ENCODE measurements at regions not wholly inside any gene's neighbourhood (a gene's known extent, or its start where the extent isn't known, plus 50 kb on each side); places are given as distances from the start of the nearest gene placed in this dataset.

DNA sequence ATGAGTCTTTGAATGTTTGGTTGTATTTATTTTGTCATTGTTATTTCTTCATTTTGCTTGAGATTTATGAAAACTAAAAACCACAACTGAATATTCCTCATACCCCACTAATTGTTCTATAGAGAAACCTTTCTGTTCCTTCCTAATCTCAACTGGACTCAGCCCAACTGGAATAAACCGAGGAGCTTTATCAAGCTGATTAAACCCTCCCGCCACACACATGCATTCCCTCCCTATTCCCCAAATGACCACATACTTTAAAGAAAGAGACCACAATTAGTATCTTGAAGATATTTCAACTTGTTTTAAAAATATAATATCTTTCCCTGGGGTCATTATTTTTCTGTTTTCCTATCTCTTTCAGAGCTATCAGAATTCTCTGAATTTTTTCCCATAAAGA, 107.5 kb downstream of the OSR1 start:
- H3K4me1 Mint-ChIP-seq (ENCODE audit: low read depth): no peaks in the 10 kb centered on the region
- Histone ChIP-seq H3K27me3 (ENCODE audit: control insufficient read depth in 1 of 2, insufficient read depth in 2 of 2, low read length in 2 of 2) (no peaks in the 10 kb centered on the region), H3K4me3 (ENCODE audit: low read length) (no peak overlapping the region), H3K4me1 (ENCODE audit: insufficient read depth, low read length) (no peaks in the 10 kb centered on the region), H3K27ac (ENCODE audit: low read depth in 1 of 2, low read length in 2 of 2) (no peak overlapping the region), H3K9me3 (ENCODE audit: control insufficient read depth in 1 of 2, insufficient read depth in 1 of 2, low read length in 2 of 2) (no peaks in the 10 kb centered on the region), H3K36me3 (ENCODE audit: insufficient read depth, low read length) (no peaks in the 10 kb centered on the region)
- H3K36me3 Mint-ChIP-seq (ENCODE audit: low read depth): no peaks in the 10 kb centered on the region
- CTCF ChIA-PET: interaction anchor here (0.5 kb wide), 1 partner anchor 14 kb away, joined by 3 read pairs; no protein-coding TSS in a partner anchor
- TF ChIP-seq CTCF (IDR thresholded peaks at IDR 0.05): no peak
- ATAC-seq (ENCODE audit: poor library complexity) (no peak), DNase-seq (no peak)
- POLR2A ChIA-PET: no interaction called here
- intact Hi-C loops (cut with DNase I, micrococcal nuclease): no loop called here
- H3K27me3 Mint-ChIP-seq: no peaks in the 10 kb centered on the region
- H3K27ac Mint-ChIP-seq: no peak overlapping the region
- no peak overlapping the region for H3K4me3 Mint-ChIP-seq
- H3K9me3 Mint-ChIP-seq: no peaks in the 10 kb centered on the region

GRCh38 chr2:19247186-19247585, 111.2 kb downstream of the OSR1 start:
- H3K4me1 ChIP-seq (ENCODE audit: insufficient read depth, low read length): no peaks in the 10 kb centered on the region
- H3K9me3 ChIP-seq (ENCODE audit: control insufficient read depth in 1 of 2, insufficient read depth in 1 of 2, low read length in 2 of 2): no peaks in the 10 kb centered on the region
- no peak overlapping the region for H3K4me3 ChIP-seq (ENCODE audit: low read length)
- ATAC-seq (ENCODE audit: poor library complexity): no peak
- H3K27me3 ChIP-seq (ENCODE audit: control insufficient read depth in 1 of 2, insufficient read depth in 2 of 2, low read length in 2 of 2): no peaks in the 10 kb centered on the region
- CTCF ChIA-PET: no interaction called here
- TF ChIP-seq CTCF (IDR thresholded peaks at IDR 0.05): no peak
- no peaks in the 10 kb centered on the region for H3K36me3 ChIP-seq (ENCODE audit: insufficient read depth, low read length)
- no peak overlapping the region for H3K4me3 Mint-ChIP-seq
- no peaks in the 10 kb centered on the region for H3K36me3 Mint-ChIP-seq (ENCODE audit: low read depth)
- H3K27ac Mint-ChIP-seq: no peak overlapping the region
- H3K27me3 Mint-ChIP-seq: no peaks in the 10 kb centered on the region
- H3K4me1 Mint-ChIP-seq (ENCODE audit: low read depth): no peaks in the 10 kb centered on the region
- intact Hi-C loops (cut with DNase I, micrococcal nuclease): no loop called here
- no peak overlapping the region for H3K27ac ChIP-seq (ENCODE audit: low read depth in 1 of 2, low read length in 2 of 2)
- POLR2A ChIA-PET: no interaction called here
- DNase-seq: no peak
- H3K9me3 Mint-ChIP-seq: no peaks in the 10 kb centered on the region

GRCh38 chr2:19246496-19246895, 111.9 kb downstream of the OSR1 start:
- no peaks in the 10 kb centered on the region for H3K27me3 Mint-ChIP-seq
- intact Hi-C loops (cut with DNase I, micrococcal nuclease): no loop called here
- H3K4me3 ChIP-seq (ENCODE audit: low read length): no peak overlapping the region
- no peak overlapping the region for H3K4me3 Mint-ChIP-seq
- DNase-seq (no peak), ATAC-seq (ENCODE audit: poor library complexity) (no peak)
- TF ChIP-seq CTCF (IDR thresholded peaks at IDR 0.05): no peak
- H3K9me3 ChIP-seq (ENCODE audit: control insufficient read depth in 1 of 2, insufficient read depth in 1 of 2, low read length in 2 of 2): no peaks in the 10 kb centered on the region
- no peaks in the 10 kb centered on the region for H3K36me3 Mint-ChIP-seq (ENCODE audit: low read depth)
- no peaks in the 10 kb centered on the region for H3K27me3 ChIP-seq (ENCODE audit: control insufficient read depth in 1 of 2, insufficient read depth in 2 of 2, low read length in 2 of 2)
- no peaks in the 10 kb centered on the region for H3K9me3 Mint-ChIP-seq
- ChIA-PET CTCF (no interaction called here), POLR2A (no interaction called here)
- H3K27ac Mint-ChIP-seq: no peak overlapping the region
- H3K36me3 ChIP-seq (ENCODE audit: insufficient read depth, low read length): no peaks in the 10 kb centered on the region
- H3K27ac ChIP-seq (ENCODE audit: low read depth in 1 of 2, low read length in 2 of 2): no peak overlapping the region
- no peaks in the 10 kb centered on the region for H3K4me1 Mint-ChIP-seq (ENCODE audit: low read depth)
- H3K4me1 ChIP-seq (ENCODE audit: insufficient read depth, low read length): no peaks in the 10 kb centered on the region
